Tibial nerve (tissue), 3 donors: ENCODE measurements at regions not wholly inside any gene's neighbourhood (a gene's known extent, or its start where the extent isn't known, plus 50 kb on each side); places are given as distances from the start of the nearest gene placed in this dataset.

Experiments
- CTCF ChIP-seq, 5 experiments: fragments of 200-600 bp in 3 of 5; fragments of 450-650 bp in 2 of 5; sonication (generic) in 3 of 5; IDR thresholded peaks; one replicate each; pipeline ENCODE4 v1.5.1; 2016 to 2019; ENCODE audit warnings: antibody characterized with exemption in 5 of 5, mild to moderate bottlenecking in 3 of 5, moderate library complexity in 2 of 5
- POLR2A ChIP-seq, 2 donors: fragments of 450-650 bp; IDR thresholded peaks; one replicate each; pipeline ENCODE4 v1.6.1; 2017; ENCODE audit warnings: antibody characterized with exemption in 2 of 2, mild to moderate bottlenecking in 2 of 2, moderate library complexity in 2 of 2

- TF ChIP-seq CTCF (IDR thresholded peaks at IDR 0.05) (no peak), POLR2A (IDR thresholded peaks at IDR 0.05) (no peak)
These were observed 347.6 kb downstream of the CHRM3 start for GRCh38 chr1:239733995-239734394.
